Astrocyte of the spinal cord (primary cell): ENCODE measurements at regions not wholly inside any gene's neighbourhood (a gene's known extent, or its start where the extent isn't known, plus 50 kb on each side); places are given as distances from the start of the nearest gene placed in this dataset.

Experiments
- DNase-seq: peaks from one replicate; pipeline ENCODE4 v3.0.0; 2011; ENCODE audit warnings: low read depth, low spot score
- H3K4me3 ChIP-seq: 2 replicates; pipeline ENCODE4 v1.5.1; 2011; ENCODE audit warnings: low read depth, mild to moderate bottlenecking, low read length, moderate library complexity
- in situ Hi-C: cut with HindIII; loops from 2 replicates; pipeline ENCODE4 v1.10.0; 2017; ENCODE audit warnings: low sequenced_read_pairs
- TF ChIP-seq, protein P1 (sequence below): IDR thresholded peaks from 2 replicates; pipeline ENCODE4 v1.5.1; 2012; ENCODE audit warnings: low read depth, mild to moderate bottlenecking, low read length, inconsistent platforms

DNA sequence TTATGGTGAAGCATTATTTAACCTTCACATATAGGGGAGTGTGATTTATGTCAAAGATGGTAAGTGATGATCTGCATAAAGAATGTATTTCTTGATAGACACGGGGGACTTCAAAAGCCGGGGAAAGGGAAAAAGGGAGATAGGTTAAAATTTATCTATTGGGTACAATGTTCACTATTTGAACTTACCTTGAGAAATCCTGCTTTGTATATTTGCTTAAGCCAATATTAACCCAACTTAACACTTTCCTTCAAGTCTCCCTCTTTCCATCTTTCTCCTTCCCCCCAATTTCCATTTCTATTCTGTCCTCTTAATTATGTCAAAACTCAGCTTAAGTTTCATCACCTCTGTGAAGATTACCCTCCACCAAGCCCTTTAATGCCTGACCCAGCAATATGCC lies 149.0 kb upstream of the ANK2 start:
- DNase-seq = no peak
- TF ChIP-seq, protein P1, sequence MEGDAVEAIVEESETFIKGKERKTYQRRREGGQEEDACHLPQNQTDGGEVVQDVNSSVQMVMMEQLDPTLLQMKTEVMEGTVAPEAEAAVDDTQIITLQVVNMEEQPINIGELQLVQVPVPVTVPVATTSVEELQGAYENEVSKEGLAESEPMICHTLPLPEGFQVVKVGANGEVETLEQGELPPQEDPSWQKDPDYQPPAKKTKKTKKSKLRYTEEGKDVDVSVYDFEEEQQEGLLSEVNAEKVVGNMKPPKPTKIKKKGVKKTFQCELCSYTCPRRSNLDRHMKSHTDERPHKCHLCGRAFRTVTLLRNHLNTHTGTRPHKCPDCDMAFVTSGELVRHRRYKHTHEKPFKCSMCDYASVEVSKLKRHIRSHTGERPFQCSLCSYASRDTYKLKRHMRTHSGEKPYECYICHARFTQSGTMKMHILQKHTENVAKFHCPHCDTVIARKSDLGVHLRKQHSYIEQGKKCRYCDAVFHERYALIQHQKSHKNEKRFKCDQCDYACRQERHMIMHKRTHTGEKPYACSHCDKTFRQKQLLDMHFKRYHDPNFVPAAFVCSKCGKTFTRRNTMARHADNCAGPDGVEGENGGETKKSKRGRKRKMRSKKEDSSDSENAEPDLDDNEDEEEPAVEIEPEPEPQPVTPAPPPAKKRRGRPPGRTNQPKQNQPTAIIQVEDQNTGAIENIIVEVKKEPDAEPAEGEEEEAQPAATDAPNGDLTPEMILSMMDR = no peak
- H3K4me3 ChIP-seq = no peak overlapping the region
- in situ Hi-C loops = no loop called here

DNA sequence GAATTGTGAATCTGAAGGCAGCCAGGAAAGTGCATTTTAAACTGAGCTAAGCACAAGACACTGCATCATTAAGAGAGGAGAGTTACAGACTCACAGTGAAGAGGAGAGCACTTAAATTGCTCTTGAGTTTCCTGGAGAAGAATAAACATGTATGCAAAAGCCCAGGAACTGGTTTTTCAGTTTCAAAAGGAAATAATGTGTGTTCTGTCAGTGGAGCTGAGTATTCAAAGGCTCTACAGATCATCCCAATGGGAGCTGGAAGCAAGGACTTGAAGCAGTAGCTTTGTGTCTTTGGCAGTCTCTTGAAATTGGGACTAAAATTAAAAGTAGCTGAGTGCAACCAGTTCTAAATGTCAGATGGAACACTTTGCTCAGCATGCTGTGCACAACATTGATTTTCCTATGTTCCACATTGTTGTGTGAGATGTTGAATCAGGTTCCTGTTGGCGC lies 147.5 kb upstream of the ANK2 start:
- H3K4me3 ChIP-seq = no peak overlapping the region
- in situ Hi-C loops = no loop called here
- DNase-seq = no peak
- TF ChIP-seq, protein P1 = no peak

DNA sequence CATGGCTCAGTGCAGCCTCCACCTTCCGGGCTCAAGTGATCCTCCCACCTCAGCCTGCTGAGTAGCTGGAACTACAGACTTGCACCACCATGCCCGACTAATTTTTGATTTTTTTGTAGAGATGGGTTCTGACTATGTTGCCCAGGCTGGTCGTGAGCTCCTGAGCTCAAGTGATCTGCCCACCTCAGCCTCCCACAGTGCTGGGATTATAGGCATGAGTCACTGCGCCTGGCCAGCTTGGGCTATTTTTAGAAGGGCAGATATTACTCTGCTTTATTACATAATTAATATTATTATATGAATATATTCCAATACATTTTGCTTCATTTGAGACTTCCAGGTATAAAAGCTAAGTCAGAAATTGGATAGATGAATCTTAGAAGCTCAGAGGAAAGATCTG lies 143.7 kb upstream of the ANK2 start:
- in situ Hi-C loops = no loop called here

DNA sequence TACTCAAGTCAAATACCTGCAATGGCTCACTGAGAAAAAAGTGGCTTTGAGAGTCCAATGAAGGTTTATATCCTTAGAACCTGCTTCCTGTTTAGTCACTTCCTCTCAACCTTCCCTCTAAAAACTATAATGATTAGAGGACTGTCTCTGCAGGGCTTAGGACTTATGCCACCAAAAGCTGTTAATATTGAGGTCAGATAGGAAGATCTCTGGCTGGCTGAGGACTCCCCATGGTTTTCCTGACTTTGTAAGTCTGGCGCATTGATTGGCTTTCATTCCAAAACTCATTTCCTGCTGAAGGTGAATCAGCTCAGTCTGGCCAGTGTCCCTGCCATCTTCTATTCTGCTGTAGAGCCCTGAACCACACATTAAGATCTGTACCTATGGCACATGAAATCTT lies 140.9 kb upstream of the ANK2 start:
- DNase-seq = peak; percentile 54
- TF ChIP-seq, protein P1 = no peak
- in situ Hi-C loops = no loop called here
- no peak overlapping the region for H3K4me3 ChIP-seq

More for the DNA sequence above, 143.7 kb upstream of the ANK2 start:
- H3K4me3 ChIP-seq = no peak overlapping the region
- no peak for DNase-seq
- TF ChIP-seq, protein P1 = no peak

DNA sequence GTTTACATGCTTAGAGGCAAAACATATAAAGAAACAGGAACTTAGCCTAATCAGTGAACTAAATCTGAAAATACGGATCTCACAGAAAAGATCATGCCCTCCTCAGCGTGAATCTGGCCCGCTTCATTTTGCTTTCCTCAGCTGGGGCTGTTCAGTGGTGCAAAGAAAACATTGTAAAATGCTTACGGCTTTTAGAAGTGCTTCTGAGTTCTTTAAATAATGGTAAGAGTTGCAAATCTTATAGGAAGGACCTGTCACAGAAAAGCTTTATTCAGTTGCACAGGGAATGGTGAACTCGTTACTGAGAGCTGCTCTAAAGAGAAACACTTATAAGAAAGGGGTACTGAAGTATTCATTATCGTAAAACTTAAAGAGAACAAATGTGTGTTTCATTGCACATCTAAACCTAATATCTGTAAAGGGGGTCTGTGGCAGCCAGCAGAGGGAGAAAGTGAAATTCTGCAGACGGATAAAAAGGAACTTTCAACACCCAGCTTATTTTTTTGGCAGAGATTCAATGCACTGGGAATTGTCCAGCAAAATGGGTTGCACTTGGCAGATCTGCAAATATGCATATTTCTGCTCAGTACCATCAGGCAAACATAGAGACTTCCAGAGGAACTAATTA lies 139.2 kb upstream of the ANK2 start:
- H3K4me3 ChIP-seq = peak overlapping the region; percentile 16
- DNase-seq = peak; percentile 79
- TF ChIP-seq, protein P1 = peak; percentile 27
- in situ Hi-C loops = no loop called here

DNA sequence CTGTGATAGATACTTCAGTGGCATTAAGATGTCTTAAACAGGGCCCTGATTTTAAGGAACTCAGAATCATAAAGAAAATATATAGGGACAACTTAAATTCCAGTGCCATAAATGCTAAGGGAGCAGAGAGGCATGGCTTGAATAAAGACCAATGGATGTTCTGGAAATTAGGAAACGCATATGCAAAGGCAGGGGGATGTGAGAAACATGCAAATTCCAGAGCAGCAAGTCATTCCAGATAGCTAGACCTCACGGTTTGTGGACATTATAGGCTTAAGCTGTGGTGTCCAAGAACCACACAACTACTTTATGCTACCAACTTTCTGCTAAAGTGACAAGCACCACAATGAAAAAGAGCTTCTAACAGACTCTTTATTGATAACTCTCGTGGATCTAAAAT lies 132.6 kb upstream of the ANK2 start:
- no peak overlapping the region for H3K4me3 ChIP-seq
- TF ChIP-seq, protein P1 = no peak
- in situ Hi-C loops = no loop called here
- peak; percentile 59 for DNase-seq
